SK-N-SH (cell line): ENCODE measurements at regions not wholly inside any gene's neighbourhood (a gene's known extent, or its start where the extent isn't known, plus 50 kb on each side); places are given as distances from the start of the nearest gene placed in this dataset.

Source experiments
- CTCF ChIA-PET: fragments of 300-600, 350-600 bp; formaldehyde crosslinking; extraction: SDS; loops from one replicate; lab custom pipeline; 2021; lab: Yijun Ruan, JAX
- POLR2A ChIA-PET: fragments of 350-600 bp; sonication (Branson Sonifier 250); formaldehyde crosslinking; extraction: SDS; loops from one replicate; lab custom pipeline; 2020; ENCODE audit warnings: antibody characterized with exemption, inconsistent platforms; lab: Yijun Ruan, JAX
- DNase-seq: peaks from one replicate; pipeline ENCODE4 v3.0.0; 2012
- H2AFZ ChIP-seq: fragments of 200-600 bp; sonication (generic); 2 replicates; pipeline ENCODE4 v1.8.1; 2016; ENCODE audit warnings: antibody characterized with exemption, mild to moderate bottlenecking, low read depth
- H3F3A ChIP-seq: fragments of 200-600 bp; sonication (generic); replicated peaks from 2 replicates; pipeline ENCODE3; 2016; ENCODE audit warnings: antibody characterized with exemption, mild to moderate bottlenecking; ENCODE audit not compliant: insufficient read depth
- H3K27ac ChIP-seq, 2 experiments: fragments of 200-500 bp in 1 of 2; fragments of 200-600 bp in 1 of 2; sonication (Bioruptor generic) in 1 of 2; sonication (generic), shearing (Covaris generic) in 1 of 2; 2 replicates each; pipeline versions ENCODE4 v1.5.1 to v1.6.1; 2014 to 2016; ENCODE audit warnings: low read depth in 2 of 2, inconsistent platforms in 1 of 2, low read length in 1 of 2, mild to moderate bottlenecking in 1 of 2, mixed read lengths in 1 of 2
- H3K27me3 ChIP-seq: fragments of 200-600 bp; sonication (generic), shearing (Covaris generic); 2 replicates; pipeline ENCODE4 v1.6.1; 2016; ENCODE audit warnings: mixed run types; ENCODE audit not compliant: insufficient read depth
- H3K36me3 ChIP-seq, 2 experiments: fragments of 200-500 bp in 1 of 2; fragments of 200-600 bp in 1 of 2; sonication (Bioruptor generic) in 1 of 2; sonication (generic) in 1 of 2; replicated peaks in 1 of 2; 2 replicates each; pipeline versions ENCODE3 to v1.5.1; 2014 to 2016; ENCODE audit warnings: low read length in 1 of 2, mild to moderate bottlenecking in 1 of 2; ENCODE audit not compliant: insufficient read depth in 2 of 2, control insufficient read depth in 1 of 2
- H3K4me1 ChIP-seq, 2 experiments: fragments of 200-500 bp in 1 of 2; fragments of 200-600 bp in 1 of 2; sonication (Bioruptor generic) in 1 of 2; sonication (generic), shearing (Covaris generic) in 1 of 2; 2 replicates each; pipeline versions ENCODE4 v1.5.1 to v1.6.1; 2014 to 2016; ENCODE audit warnings: low read depth in 1 of 2, low read length in 1 of 2, mixed run types in 1 of 2; ENCODE audit not compliant: insufficient read depth in 2 of 2, control insufficient read depth in 1 of 2
- H3K4me2 ChIP-seq: fragments of 200-600 bp; sonication (generic), shearing (Covaris generic); 2 replicates; pipeline ENCODE4 v1.6.1; 2017; ENCODE audit warnings: mixed run types
- H3K4me3 ChIP-seq, 2 experiments: fragments of 200-500 bp in 1 of 2; fragments of 200-600 bp in 1 of 2; sonication (Bioruptor generic) in 1 of 2; sonication (generic), shearing (Covaris generic) in 1 of 2; 2 replicates each; pipeline versions ENCODE4 v1.5.1 to v1.8.1; 2014 to 2016; ENCODE audit warnings: low read depth in 2 of 2, inconsistent platforms in 1 of 2, low read length in 1 of 2, mild to moderate bottlenecking in 1 of 2, mixed read lengths in 1 of 2, moderate library complexity in 1 of 2
- H3K79me2 ChIP-seq: fragments of 200-600 bp; sonication (generic); 2 replicates; pipeline ENCODE4 v1.8.1; 2017; ENCODE audit warnings: mild to moderate bottlenecking; ENCODE audit not compliant: insufficient read depth
- H3K9ac ChIP-seq: fragments of 200-600 bp; sonication (generic); 2 replicates; pipeline ENCODE4 v1.6.1; 2017; ENCODE audit warnings: mixed run types
- H3K9me2 ChIP-seq: fragments of 200-600 bp; sonication (generic); 2 replicates; pipeline ENCODE4 v1.6.1; 2017; ENCODE audit warnings: mixed run types
- H3K9me3 ChIP-seq: fragments of 200-600 bp; sonication (generic); 2 replicates; pipeline ENCODE4 v1.6.1; 2017; ENCODE audit warnings: mixed run types, mild to moderate bottlenecking, moderate library complexity
- H4K20me1 ChIP-seq: fragments of 200-600 bp; sonication (generic); 2 replicates; pipeline ENCODE4 v1.6.1; 2017; ENCODE audit warnings: mild to moderate bottlenecking, mixed run types; ENCODE audit not compliant: insufficient read depth
- ELF1 ChIP-seq: IDR thresholded peaks from 2 replicates; pipeline ENCODE4 v1.4.0; 2012
- EP300 ChIP-seq, 2 experiments: IDR thresholded peaks; 2 replicates each; pipeline versions ENCODE4 v1.4.0 to v1.6.1; 2012; ENCODE audit warnings: borderline replicate concordance in 1 of 2, low read depth in 1 of 2, low read length in 1 of 2
- EZH2phosphoT487 ChIP-seq: fragments of 200-600 bp; sonication (generic); IDR thresholded peaks from 2 replicates; pipeline ENCODE4 v1.6.1; 2017; ENCODE audit warnings: low read depth, mixed run types, mild to moderate bottlenecking, antibody characterized with exemption, moderate library complexity, borderline replicate concordance
- FOXJ3 ChIP-seq: sonication (generic); formaldehyde crosslinking; IDR thresholded peaks from 2 replicates; pipeline ENCODE4 v1.5.1; 2020; ENCODE audit warnings: mild to moderate bottlenecking, missing genetic modification reagents
- IRF3 ChIP-seq: fragments of 150-350 bp; IDR thresholded peaks from 2 replicates; pipeline ENCODE4 v1.6.1; 2016; ENCODE audit warnings: mild to moderate bottlenecking, low read depth, low read length
- JUND ChIP-seq: IDR thresholded peaks from 2 replicates; pipeline ENCODE4 v1.4.0; 2012
- MXI1 ChIP-seq: IDR thresholded peaks from 2 replicates; pipeline ENCODE4 v1.6.1; 2012; ENCODE audit warnings: mild to moderate bottlenecking, low read depth, low read length, improper control_type of control experiment
- NFIC ChIP-seq: IDR thresholded peaks from 2 replicates; pipeline ENCODE4 v1.4.0; 2012; ENCODE audit warnings: borderline replicate concordance
- PBX3 ChIP-seq: IDR thresholded peaks from 2 replicates; pipeline ENCODE4; 2012
- POLR2AphosphoS5 ChIP-seq: IDR thresholded peaks from 2 replicates; pipeline ENCODE4 v1.6.1; 2012; ENCODE audit warnings: low read depth, low read length
- RCOR1 ChIP-seq: fragments of 150-350 bp; IDR thresholded peaks from 2 replicates; pipeline ENCODE4 v1.6.1; 2017; ENCODE audit warnings: antibody characterized with exemption, low read length
- RFX5 ChIP-seq: IDR thresholded peaks from 2 replicates; pipeline ENCODE4 v1.6.1; 2012; ENCODE audit warnings: mild to moderate bottlenecking, improper control_type of control experiment, low read length
- RXRA ChIP-seq: IDR thresholded peaks from 2 replicates; pipeline ENCODE4 v1.4.0; 2012; ENCODE audit warnings: low read depth, mild to moderate bottlenecking, borderline replicate concordance
- SIN3A ChIP-seq: IDR thresholded peaks from 2 replicates; pipeline ENCODE4 v1.6.1; 2012; ENCODE audit warnings: low read depth, mild to moderate bottlenecking, low read length, moderate library complexity, borderline replicate concordance
- SMC3 ChIP-seq: IDR thresholded peaks from 2 replicates; pipeline ENCODE4 v1.6.1; 2012; ENCODE audit warnings: low read depth, low read length, improper control_type of control experiment
- TAF1 ChIP-seq: IDR thresholded peaks from 2 replicates; pipeline ENCODE4 v1.6.1; 2012; ENCODE audit warnings: low read depth, mild to moderate bottlenecking, low read length, moderate library complexity, borderline replicate concordance
- TCF12 ChIP-seq: IDR thresholded peaks from 2 replicates; pipeline ENCODE4 v1.4.0; 2012
- WGBS: methylation state at CpG from one replicate; pipeline ENCODE4 v1.1.6; 2017; ENCODE audit warnings: low lambda C conversion rate; 5-methylcytosine and 5-hydroxymethylcytosine counted together

GRCh38 chr10:44747593-44748172 is 163.5 kb upstream of the TMEM72 start:
- Histone ChIP-seq H4K20me1 (no peaks in the 10 kb centered on the region), H3K9me2 (no peaks in the 10 kb centered on the region), H3K4me2 (no peak overlapping the region), H3K79me2 (no peaks in the 10 kb centered on the region), H3K4me3 (no peak overlapping the region), H3K9ac (no peak overlapping the region), H3K27me3 (peaks cover 47% of the 10 kb centered on the region), H3K36me3 (no peaks in the 10 kb centered on the region), H2AFZ (no peak overlapping the region), H3K4me1 (no peaks in the 10 kb centered on the region), H3F3A (peaks cover 7% of the 10 kb centered on the region), H3K9me3 (no peaks in the 10 kb centered on the region), H3K27ac (no peak overlapping the region)
- CTCF ChIA-PET, result no interaction called here
- under 1% methylated on average over 9 of the region's 9 CpGs for WGBS
- TF ChIP-seq JUND, result no peak
- no peak for TF ChIP-seq TCF12
- no peak for TF ChIP-seq FOXJ3 (CRISPR knock-in tag)
- TF ChIP-seq EP300 (IDR thresholded peaks at IDR 0.05; ENCODE audit: borderline replicate concordance in 1 of 2, low read depth in 1 of 2, low read length in 1 of 2), result no peak
- no peak for TF ChIP-seq SMC3
- no peak for TF ChIP-seq SIN3A
- no peak for TF ChIP-seq MXI1
- no peak for TF ChIP-seq RFX5
- TF ChIP-seq TAF1, result no peak
- TF ChIP-seq RCOR1, result no peak
- no peak for TF ChIP-seq EZH2phosphoT487
- no peak for TF ChIP-seq RXRA
- TF ChIP-seq POLR2AphosphoS5, result no peak
- no peak for DNase-seq
- POLR2A ChIA-PET, result no interaction called here

- TF ChIP-seq NFIC (no peak), EZH2phosphoT487 (no peak), RXRA (no peak), ELF1 (no peak), IRF3 (no peak), PBX3 (no peak)
- Histone ChIP-seq H3K9me3 (no peaks in the 10 kb centered on the region), H3F3A (peaks cover 7% of the 10 kb centered on the region), H2AFZ (no peak overlapping the region), H4K20me1 (no peaks in the 10 kb centered on the region), H3K4me1 (0 out of 4 replicates have a peak, but pooled peaks cover 0 to 5% of the 10 kb centered on the region in 2 experiments), H3K9ac (no peak overlapping the region), H3K4me2 (no peak overlapping the region), H3K4me3 (no peak overlapping the region), H3K27me3 (peaks cover 44% of the 10 kb centered on the region), H3K79me2 (no peaks in the 10 kb centered on the region), H3K36me3 (no peaks in the 10 kb centered on the region), H3K27ac (no peak overlapping the region), H3K9me2 (no peaks in the 10 kb centered on the region)
- CTCF ChIA-PET, result no interaction called here
- no peak for DNase-seq
- POLR2A ChIA-PET, result no interaction called here
- 7% methylated on average over 8 of the region's 8 CpGs for WGBS
These were observed 162.0 kb upstream of the TMEM72 start for GRCh38 chr10:44749151-44749550.
